ENCODE measurements at regions not wholly inside any gene's neighbourhood (a gene's known extent, or its start where the extent isn't known, plus 50 kb on each side); places are given as distances from the start of the nearest gene placed in this dataset.

GRCh38 chr18:62453864-62454263 lies 69.0 kb upstream of the ZCCHC2 start:
- Histone ChIP-seq H3K27ac (no peak overlapping the region), H3K4me3 (no peak overlapping the region), H3K36me3 (no peaks in the 10 kb centered on the region), H3K4me1 (peaks cover 0 to 15% (median 0%) of the 10 kb centered on the region in 3 donors), H3K27me3 (no peaks in the 10 kb centered on the region), H3K9me3 (no peaks in the 10 kb centered on the region)
- no peak for DNase-seq
- no peak for TF ChIP-seq CTCF (IDR thresholded peaks at IDR 0.05)
- WGBS, 2 donors: 95 to 100% methylated on average over 3 of the region's 3 CpGs
- no peak for FAIRE-seq
- intact Hi-C loops (cut with DNase I): loop anchor here in 1 of 3 donors (10.0 kb wide), 1 partner anchor 51 kb away; no protein-coding TSS in a partner anchor
- no peak for ATAC-seq

DNA sequence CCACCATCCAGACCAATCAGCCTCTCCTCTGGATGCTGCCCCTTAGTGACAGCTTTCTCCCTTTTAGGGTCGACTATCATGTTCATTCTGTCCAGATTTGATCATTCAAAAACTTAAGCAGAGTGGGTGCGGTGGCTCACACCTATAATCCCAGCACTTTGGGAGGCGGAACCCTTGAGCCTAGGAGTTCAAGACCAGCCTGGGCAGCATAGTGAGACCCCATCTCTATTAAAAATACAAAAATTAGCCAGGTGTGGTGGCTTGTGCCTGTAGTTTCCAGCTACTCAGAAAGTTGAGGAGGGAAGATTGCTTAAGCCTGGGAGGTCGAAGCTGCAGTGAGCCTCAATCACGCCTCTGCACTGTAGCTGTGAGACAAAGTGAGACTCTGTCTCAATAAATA lies 68.3 kb upstream of the ZCCHC2 start:
- no peak for TF ChIP-seq CTCF (IDR thresholded peaks at IDR 0.05)
- FAIRE-seq (no peak), ATAC-seq (no peak), DNase-seq (no peak)
- H3K27me3 ChIP-seq: no peaks in the 10 kb centered on the region
- peaks cover 0 to 15% (median 0%) of the 10 kb centered on the region in 3 donors for H3K4me1 ChIP-seq
- no peaks in the 10 kb centered on the region for H3K9me3 ChIP-seq
- no peak overlapping the region for H3K4me3 ChIP-seq
- 87 to 93% methylated on average over 5 of the region's 5 CpGs for WGBS, 2 donors
- H3K36me3 ChIP-seq: no peaks in the 10 kb centered on the region
- intact Hi-C loops (cut with DNase I): loop anchor here in 1 of 3 donors (10.0 kb wide), 1 partner anchor 50 kb away; no protein-coding TSS in a partner anchor
- no peak overlapping the region for H3K27ac ChIP-seq

GRCh38 chr18:62455222-62455621 lies 67.6 kb upstream of the ZCCHC2 start:
- Histone ChIP-seq H3K27ac (no peak overlapping the region), H3K9me3 (no peaks in the 10 kb centered on the region), H3K27me3 (no peaks in the 10 kb centered on the region), H3K4me3 (no peak overlapping the region), H3K36me3 (no peaks in the 10 kb centered on the region), H3K4me1 (peaks cover 0 to 15% (median 0%) of the 10 kb centered on the region in 3 donors)
- intact Hi-C loops (cut with DNase I): loop anchor here in 1 of 3 donors (10.0 kb wide), 1 partner anchor 50 kb away; no protein-coding TSS in a partner anchor
- TF ChIP-seq CTCF (IDR thresholded peaks at IDR 0.05): no peak
- DNase-seq (no peak), ATAC-seq (no peak), FAIRE-seq (no peak)
- WGBS, 2 donors: 45 to 49% methylated on average over 5 of the region's 5 CpGs

DNA sequence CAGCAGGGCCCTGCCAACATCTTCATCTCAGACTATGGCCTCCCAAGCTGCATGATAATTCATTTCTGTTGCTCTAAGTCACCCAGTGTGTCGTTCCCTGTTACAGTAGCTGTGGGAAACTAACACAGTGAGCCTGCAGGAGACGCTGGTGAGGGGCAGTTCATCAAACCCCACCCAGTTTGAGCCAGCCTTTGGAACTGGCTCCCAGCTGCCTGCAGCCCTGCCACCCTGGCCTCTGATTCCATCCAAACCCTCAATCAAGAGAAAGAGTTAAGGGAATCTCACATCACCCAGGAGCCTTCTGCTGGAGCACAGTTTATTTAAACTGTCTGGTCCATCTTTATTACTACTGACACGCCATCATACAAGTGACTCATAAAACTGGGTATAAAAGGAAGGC lies 64.9 kb upstream of the ZCCHC2 start:
- H3K4me3 ChIP-seq: no peak overlapping the region
- intact Hi-C loops (cut with DNase I): loop anchor here in 1 of 3 donors (10.0 kb wide), 1 partner anchor 47 kb away; no protein-coding TSS in a partner anchor
- no peaks in the 10 kb centered on the region for H3K27me3 ChIP-seq
- no peak for DNase-seq
- H3K36me3 ChIP-seq: no peaks in the 10 kb centered on the region
- TF ChIP-seq CTCF (IDR thresholded peaks at IDR 0.05): no peak
- ATAC-seq: no peak
- H3K4me1 ChIP-seq: peaks cover 0 to 7% (median 0%) of the 10 kb centered on the region in 3 donors
- H3K9me3 ChIP-seq: no peaks in the 10 kb centered on the region
- H3K27ac ChIP-seq: no peak overlapping the region
- no peak for FAIRE-seq
- WGBS, 2 donors: 70 to 75% methylated on average over 3 of the region's 3 CpGs

- Histone ChIP-seq H3K4me3 (no peak overlapping the region), H3K36me3 (no peaks in the 10 kb centered on the region), H3K27me3 (no peaks in the 10 kb centered on the region), H3K9me3 (no peaks in the 10 kb centered on the region), H3K4me1 (peaks cover 0 to 7% (median 0%) of the 10 kb centered on the region in 3 donors), H3K27ac (no peak overlapping the region)
- intact Hi-C loops (cut with DNase I): loop anchor here in 1 of 3 donors (10.0 kb wide), 1 partner anchor 46 kb away; no protein-coding TSS in a partner anchor
- TF ChIP-seq CTCF (IDR thresholded peaks at IDR 0.05): no peak
- no peak for DNase-seq
- no peak for ATAC-seq
- WGBS, 2 donors: 67 to 68% methylated on average over 2 of the region's 2 CpGs
- no peak for FAIRE-seq
These were observed 64.5 kb upstream of the ZCCHC2 start for GRCh38 chr18:62458346-62458745.
